H1 (cell line): ENCODE measurements at regions not wholly inside any gene's neighbourhood (a gene's known extent, or its start where the extent isn't known, plus 50 kb on each side); places are given as distances from the start of the nearest gene placed in this dataset.

Experiments
- CTCF ChIA-PET: fragments of 300-600 bp; sonication (Branson Sonifier 250); formaldehyde crosslinking; loops from one replicate; lab custom pipeline; 2021; ENCODE audit not compliant: partially characterized antibody; lab: Charles Lee
- POLR2A ChIA-PET: fragments of 300-600 bp; sonication (Branson Sonifier 250); formaldehyde crosslinking; loops from one replicate; lab custom pipeline; 2021; ENCODE audit warnings: inconsistent platforms; ENCODE audit not compliant: partially characterized antibody; lab: Charles Lee
- DNase-seq, 2 experiments: peaks; one replicate each; pipeline versions ENCODE4 v3.0.0 to v3.0.0-alpha.2; 2010 to 2022; ENCODE audit warnings: low spot score in 2 of 2, low read depth in 1 of 2, mixed read lengths in 1 of 2
- FAIRE-seq: peaks from 2 replicates; lab custom pipeline; 2011; peaks lifted over from hg19 to GRCh38; lab: Jason Lieb, UNC
- H2AFZ ChIP-seq: 2 replicates; pipeline ENCODE4 v1.8.1; 2012; ENCODE audit warnings: low read length, inconsistent platforms
- H2AK5ac ChIP-seq: 2 replicates; pipeline ENCODE4 v1.6.1; 2013; ENCODE audit warnings: low read depth, low read length
- H2BK120ac ChIP-seq: replicated peaks from 2 replicates; pipeline ENCODE3; 2013; ENCODE audit warnings: low read depth, low read length, inconsistent platforms
- H2BK12ac ChIP-seq: 2 replicates; pipeline ENCODE4 v1.6.1; 2013; ENCODE audit warnings: low read depth, low read length
- H2BK15ac ChIP-seq: 2 replicates; pipeline ENCODE4 v1.6.1; 2013; ENCODE audit warnings: low read length
- H2BK20ac ChIP-seq: 2 replicates; pipeline ENCODE4 v1.6.1; 2013; ENCODE audit warnings: low read length
- H2BK5ac ChIP-seq: 2 replicates; pipeline ENCODE4 v1.6.1; 2013; ENCODE audit warnings: low read depth, low read length
- H3K14ac ChIP-seq: 2 replicates; pipeline ENCODE4 v1.6.1; 2013; ENCODE audit warnings: inconsistent platforms; ENCODE audit not compliant: insufficient read length
- H3K18ac ChIP-seq: 2 replicates; pipeline ENCODE4 v1.6.1; 2013; ENCODE audit warnings: low read length; ENCODE audit errors: extremely low read depth
- H3K23ac ChIP-seq: 2 replicates; pipeline ENCODE4 v1.6.1; 2013; ENCODE audit warnings: inconsistent platforms; ENCODE audit not compliant: insufficient read length
- H3K23me2 ChIP-seq: 2 replicates; pipeline ENCODE4 v1.6.1; 2013; ENCODE audit warnings: low read depth, low read length
- H3K27ac ChIP-seq: 2 replicates; pipeline ENCODE4 v1.6.1; 2011; ENCODE audit warnings: low read depth, low read length, inconsistent platforms
- H3K27me3 ChIP-seq, 4 experiments: replicated peaks in 1 of 4; 1 replicate in 1 of 4; 2 replicates in 3 of 4; pipeline versions ENCODE4 v1.6.1 to v1.8.1; 2011 to 2013; ENCODE audit warnings: low read length in 3 of 4, mild to moderate bottlenecking in 3 of 4, inconsistent platforms in 2 of 4, mixed read lengths in 2 of 4, moderate library complexity in 1 of 4; ENCODE audit not compliant: control insufficient read depth in 3 of 4, insufficient read depth in 3 of 4; ENCODE audit errors: extremely low read depth in 1 of 4
- H3K36me3 ChIP-seq, 4 experiments: 2 replicates each; pipeline versions ENCODE4 v1.6.1 to v1.8.1; 2011 to 2013; ENCODE audit warnings: mild to moderate bottlenecking in 4 of 4, low read length in 3 of 4, moderate library complexity in 2 of 4, control low read depth in 1 of 4, inconsistent platforms in 1 of 4; ENCODE audit not compliant: insufficient read depth in 4 of 4, control insufficient read depth in 2 of 4
- H3K4ac ChIP-seq: replicated peaks from 2 replicates; pipeline ENCODE3; 2013; ENCODE audit warnings: low read length, low read depth, mixed read lengths, inconsistent platforms; ENCODE audit not compliant: insufficient read length
- H3K4me1 ChIP-seq, 4 experiments: replicated peaks in 1 of 4; 1 replicate in 1 of 4; 2 replicates in 3 of 4; pipeline versions ENCODE4 v1.6.1 to v1.8.1; 2011 to 2013; ENCODE audit warnings: low read length in 3 of 4, inconsistent platforms in 2 of 4, mixed read lengths in 1 of 4; ENCODE audit not compliant: insufficient read depth in 4 of 4, control insufficient read depth in 3 of 4
- H3K4me2 ChIP-seq, 2 experiments: 2 replicates each; pipeline versions ENCODE4 v1.6.1 to v1.8.1; 2011 to 2013; ENCODE audit warnings: low read depth in 2 of 2, low read length in 2 of 2, control low read depth in 1 of 2, inconsistent platforms in 1 of 2, mild to moderate bottlenecking in 1 of 2; ENCODE audit not compliant: insufficient read depth in 1 of 2
- H3K4me3 ChIP-seq, 4 experiments: fragments of 200-600, 300-600 bp in 1 of 4; sonication (generic), shearing (Covaris generic), sonication (Bioruptor Twin) in 1 of 4; 2 replicates each; pipeline versions ENCODE4 v1.5.1 to v1.8.1; 2011 to 2016; ENCODE audit warnings: low read length in 4 of 4, low read depth in 3 of 4, control low read depth in 2 of 4, inconsistent platforms in 2 of 4, mild to moderate bottlenecking in 2 of 4, mixed read lengths in 1 of 4, moderate library complexity in 1 of 4; ENCODE audit not compliant: insufficient read depth in 2 of 4; ENCODE audit errors: extremely low read depth in 1 of 4
- H3K56ac ChIP-seq: replicated peaks from 2 replicates; pipeline ENCODE3; 2013; ENCODE audit warnings: low read depth, mild to moderate bottlenecking, mixed read lengths, low read length, inconsistent platforms; ENCODE audit not compliant: insufficient read length
- H3K79me1 ChIP-seq: 2 replicates; pipeline ENCODE4 v1.6.1; 2013; ENCODE audit warnings: low read depth, low read length, control low read depth
- H3K79me2 ChIP-seq, 2 experiments: 2 replicates each; pipeline versions ENCODE4 v1.6.1 to v1.8.1; 2012 to 2013; ENCODE audit warnings: low read length in 2 of 2, mild to moderate bottlenecking in 2 of 2, inconsistent platforms in 1 of 2; ENCODE audit not compliant: insufficient read depth in 2 of 2, control insufficient read depth in 1 of 2
- H3K9ac ChIP-seq, 4 experiments: replicated peaks in 1 of 4; 1 replicate in 1 of 4; 2 replicates in 3 of 4; pipeline versions ENCODE4 v1.6.1 to v1.8.1; 2011 to 2013; ENCODE audit warnings: low read depth in 3 of 4, low read length in 3 of 4, control low read depth in 2 of 4, mild to moderate bottlenecking in 2 of 4, moderate library complexity in 2 of 4, inconsistent platforms in 1 of 4; ENCODE audit errors: extremely low read depth in 1 of 4
- H3K9me3 ChIP-seq, 2 experiments: 2 replicates each; pipeline versions ENCODE4 v1.6.1 to v1.8.1; 2012 to 2013; ENCODE audit warnings: mild to moderate bottlenecking in 2 of 2, moderate library complexity in 2 of 2, control low read depth in 1 of 2, inconsistent platforms in 1 of 2, low read depth in 1 of 2, low read length in 1 of 2, mixed read lengths in 1 of 2; ENCODE audit not compliant: insufficient read depth in 2 of 2
- H4K20me1 ChIP-seq, 2 experiments: replicated peaks in 1 of 2; 2 replicates each; pipeline versions ENCODE3 to v1.8.1; 2011 to 2013; ENCODE audit warnings: inconsistent platforms in 2 of 2, low read length in 2 of 2, mild to moderate bottlenecking in 1 of 2; ENCODE audit not compliant: insufficient read depth in 2 of 2, control insufficient read depth in 1 of 2
- H4K5ac ChIP-seq: 2 replicates; pipeline ENCODE4 v1.6.1; 2013; ENCODE audit warnings: low read length, low read depth, mixed read lengths, inconsistent platforms; ENCODE audit not compliant: insufficient read length
- H4K8ac ChIP-seq: 2 replicates; pipeline ENCODE4 v1.8.0; 2013; ENCODE audit warnings: mild to moderate bottlenecking, moderate library complexity, low read length, inconsistent platforms; ENCODE audit not compliant: insufficient read depth; ENCODE audit errors: extremely low read depth
- H4K91ac ChIP-seq: replicated peaks from 2 replicates; pipeline ENCODE3; 2013; ENCODE audit warnings: low read length, mixed read lengths, inconsistent platforms; ENCODE audit not compliant: insufficient read length
- ATF3 ChIP-seq: IDR thresholded peaks from 2 replicates; pipeline ENCODE4 v1.6.1; 2011; ENCODE audit warnings: low read depth, mild to moderate bottlenecking, low read length; ENCODE audit not compliant: insufficient read depth
- GTF2F1 ChIP-seq: IDR thresholded peaks from 2 replicates; pipeline ENCODE4 v1.6.1; 2012; ENCODE audit warnings: low read depth, low read length, improper control_type of control experiment, borderline replicate concordance
- KDM1A ChIP-seq: fragments of 200-600, 300-600 bp; sonication (generic); IDR thresholded peaks from 2 replicates; pipeline ENCODE4 v1.7.1; 2016; ENCODE audit warnings: mild to moderate bottlenecking, low read length, borderline replicate concordance
- KDM5A ChIP-seq: fragments of 200-600 bp; IDR thresholded peaks from 2 replicates; pipeline ENCODE4 v1.7.1; 2012; ENCODE audit warnings: mild to moderate bottlenecking, low read length, inconsistent platforms, mixed read lengths
- TAF7 ChIP-seq: optimal IDR thresholded peaks from 2 replicates; pipeline ENCODE3; 2011; ENCODE audit warnings: low read depth, mild to moderate bottlenecking, inconsistent platforms, low read length, moderate library complexity, borderline replicate concordance
- TEAD4 ChIP-seq: IDR thresholded peaks from 2 replicates; pipeline ENCODE4 v1.6.1; 2012; ENCODE audit warnings: low read depth, low read length, inconsistent platforms, mixed read lengths
- WGBS, 2 experiments: shearing (Covaris generic) in 1 of 2; methylation state at CpG; one replicate each; pipeline versions ENCODE4 v1.1.6 to v1.1.7; 2013 to 2015; ENCODE audit warnings: low lambda C conversion rate in 2 of 2, mixed read lengths in 2 of 2, inconsistent platforms in 1 of 2, low coverage in 1 of 2, missing lambda C conversion rate in 1 of 2; ENCODE audit not compliant: insufficient replicate concordance in 2 of 2, insufficient coverage in 1 of 2, insufficient read length in 1 of 2; ENCODE audit errors: extremely low coverage in 1 of 2, missing lambda C conversion rate in 1 of 2; 5-methylcytosine and 5-hydroxymethylcytosine counted together

DNA sequence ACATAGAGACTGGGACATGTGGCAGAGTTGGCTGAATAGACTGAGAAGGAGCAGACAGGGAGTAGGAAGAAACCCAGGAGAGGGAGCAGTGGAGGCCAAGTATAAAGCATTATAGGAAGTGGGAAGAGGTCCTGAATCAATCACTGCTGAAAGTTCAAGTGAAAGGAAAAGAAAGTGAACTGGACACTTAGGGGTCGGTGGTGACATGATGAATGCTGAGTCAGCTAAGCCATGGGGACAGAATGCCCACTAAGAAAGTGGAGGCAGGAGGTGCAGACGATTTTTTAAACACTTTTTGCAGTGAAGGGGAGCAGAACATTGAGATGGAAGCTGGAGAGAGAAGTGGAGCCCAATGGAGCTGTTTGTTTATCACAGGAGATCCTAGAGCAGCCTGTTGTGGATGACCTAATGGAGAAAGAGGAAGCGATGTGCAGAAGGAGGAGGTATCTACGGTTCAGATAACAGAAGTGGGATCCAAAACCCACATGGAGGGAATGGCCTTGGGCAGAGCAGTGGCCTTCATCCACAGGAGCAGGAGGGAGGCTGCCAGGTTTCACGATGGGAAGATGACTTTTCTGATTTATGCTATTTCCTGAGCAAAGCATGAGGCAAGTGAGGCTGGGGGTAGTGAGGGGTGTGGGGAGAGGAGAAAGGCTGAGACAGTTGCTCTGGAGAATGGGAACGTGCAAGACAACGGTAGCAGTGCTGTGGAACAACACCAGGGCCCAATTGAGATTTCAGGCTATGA lies 208.2 kb downstream of the RPLP1 start:
- Histone ChIP-seq H3K9ac (no peak overlapping the region), H3K9me3 (no peaks in the 10 kb centered on the region), H3K23ac (no peak overlapping the region), H3K14ac (no peak overlapping the region), H2BK5ac (no peak overlapping the region), H4K5ac (no peak overlapping the region), H2BK12ac (no peak overlapping the region), H2BK120ac (no peak overlapping the region), H3K56ac (no peak overlapping the region), H4K8ac (no peak overlapping the region), H3K4me3 (no peak overlapping the region), H2BK15ac (no peak overlapping the region), H3K36me3 (no peaks in the 10 kb centered on the region), H2AK5ac (no peak overlapping the region), H4K91ac (no peak overlapping the region), H3K79me2 (no peaks in the 10 kb centered on the region), H3K4me2 (no peak overlapping the region), H3K79me1 (no peaks in the 10 kb centered on the region), H3K4me1 (peaks cover 0 to 6% (median 5%) of the 10 kb centered on the region in 4 experiments; a peak in 5 of 7 replicates), H3K27ac (no peak overlapping the region), H3K27me3 (no peaks in the 10 kb centered on the region), H3K18ac (no peak overlapping the region), H4K20me1 (no peaks in the 10 kb centered on the region), H3K4ac (no peak overlapping the region), H2AFZ (no peak overlapping the region), H2BK20ac (no peak overlapping the region), H3K23me2 (no peaks in the 10 kb centered on the region)
- ChIA-PET POLR2A (interaction anchor here (0.6 kb wide), 1 partner anchor 156 kb away, joined by 3 read pairs; no protein-coding TSS in a partner anchor), CTCF (no interaction called here)
- WGBS, 2 experiments: 89% methylated on average over 7 of the region's 7 CpGs; no CpG with 5 or more reads in 1 of the 2 experiments
- no peak for FAIRE-seq
- TF ChIP-seq TEAD4 (no peak), ATF3 (no peak), KDM1A (no peak), TAF7 (no peak), KDM5A (no peak), GTF2F1 (no peak)
- DNase-seq: no peak
